ENCODE measurements at regions not wholly inside any gene's neighbourhood (a gene's known extent, or its start where the extent isn't known, plus 50 kb on each side); places are given as distances from the start of the nearest gene placed in this dataset.
A peak's percentile ranks its signal among the peaks of the same experiment; 100 is the strongest.
"Not testable (repeated sequence)": the region's sequence is repeated elsewhere in the genome, so short reads cannot be mapped to it uniquely, and the experiment has no call there.

GRCh38 chr13:34179927-34180326, 362.0 kb downstream of the RFC3 start:
- WGBS, 4 donors = 82 to 94% (median 87%) methylated on average over 2 of the region's 2 CpGs
- Histone ChIP-seq H3K4me1 (replicated peaks in 1 of 2) (no peaks in the 10 kb centered on the region), H3K27me3 (no peaks in the 10 kb centered on the region), H3K4me3 (no peak overlapping the region), H3K9me3 (replicated peaks in 1 of 3) (no peaks in the 10 kb centered on the region), H3K27ac (no peak overlapping the region), H3K36me3 (replicated peaks in 1 of 2) (no peaks in the 10 kb centered on the region)
- intact Hi-C loops (cut with DNase I) = no loop called here
- no peak for TF ChIP-seq CTCF (IDR thresholded peaks at IDR 0.05)
- TF ChIP-seq POLR2A (IDR thresholded peaks at IDR 0.05) = no peak
- DNase-seq = no peak

GRCh38 chr13:34181256-34181655, 363.3 kb downstream of the RFC3 start:
- intact Hi-C loops (cut with DNase I); DNase-seq; H3K36me3 ChIP-seq (replicated peaks in 1 of 2); H3K4me1 ChIP-seq (replicated peaks in 1 of 2); H3K4me3 ChIP-seq; H3K27me3 ChIP-seq; H3K27ac ChIP-seq; H3K9me3 ChIP-seq (replicated peaks in 1 of 3): not testable (repeated sequence)
- 93 to 95% (median 95%) methylated on average over 7 to 16 of the region's 16 CpGs for WGBS, 4 donors

GRCh38 chr13:34189946-34190345, 372.0 kb downstream of the RFC3 start:
- no peak overlapping the region for H3K27ac ChIP-seq
- peaks cover 0 to 4% (median 0%) of the 10 kb centered on the region in 3 donors for H3K9me3 ChIP-seq (replicated peaks in 1 of 3)
- no peak overlapping the region for H3K4me3 ChIP-seq
- TF ChIP-seq POLR2A (IDR thresholded peaks at IDR 0.05) = no peak
- TF ChIP-seq CTCF (IDR thresholded peaks at IDR 0.05) = no peak
- no peaks in the 10 kb centered on the region for H3K27me3 ChIP-seq
- no peaks in the 10 kb centered on the region for H3K4me1 ChIP-seq (replicated peaks in 1 of 2)
- intact Hi-C loops (cut with DNase I) = no loop called here
- H3K36me3 ChIP-seq (replicated peaks in 1 of 2) = no peaks in the 10 kb centered on the region
- DNase-seq = no peak
- WGBS, 4 donors = 72 to 88% (median 81%) methylated on average over 2 of the region's 2 CpGs

GRCh38 chr13:34201050-34201913, 383.3 kb downstream of the RFC3 start:
- intact Hi-C loops (cut with DNase I) = no loop called here
- Histone ChIP-seq H3K9me3 (replicated peaks in 1 of 3) (no peaks in the 10 kb centered on the region), H3K36me3 (replicated peaks in 1 of 2) (no peaks in the 10 kb centered on the region), H3K27me3 (no peaks in the 10 kb centered on the region), H3K27ac (no peak overlapping the region), H3K4me3 (no peak overlapping the region), H3K4me1 (replicated peaks in 1 of 2) (no peaks in the 10 kb centered on the region)
- DNase-seq = peak in 4 of 7 donors; percentile 18 to 25 (median 22)
- TF ChIP-seq CTCF (IDR thresholded peaks at IDR 0.05) (no peak), POLR2A (IDR thresholded peaks at IDR 0.05) (no peak)
- 87 to 98% (median 95%) methylated on average over 1 of the region's 1 CpG for WGBS, 4 donors

- no peak for TF ChIP-seq CTCF (IDR thresholded peaks at IDR 0.05)
- TF ChIP-seq POLR2A (IDR thresholded peaks at IDR 0.05) = no peak
- WGBS, 4 donors = 36 to 40% (median 40%) methylated on average over 4 of the region's 4 CpGs
- no peaks in the 10 kb centered on the region for H3K4me1 ChIP-seq (replicated peaks in 1 of 2)
- intact Hi-C loops (cut with DNase I) = no loop called here
- no peaks in the 10 kb centered on the region for H3K36me3 ChIP-seq (replicated peaks in 1 of 2)
- no peaks in the 10 kb centered on the region for H3K9me3 ChIP-seq (replicated peaks in 1 of 3)
- H3K4me3 ChIP-seq = no peak overlapping the region
- peak overlapping the region in 2 of 5 donors; percentile 10 for H3K27ac ChIP-seq
- peak in 6 of 7 donors; percentile 52 to 71 (median 62) for DNase-seq
- no peaks in the 10 kb centered on the region for H3K27me3 ChIP-seq
Observed at GRCh38 chr13:34207334-34207733, 389.4 kb downstream of the RFC3 start.
